ENCODE measurements at regions not wholly inside any gene's neighbourhood (a gene's known extent, or its start where the extent isn't known, plus 50 kb on each side); places are given as distances from the start of the nearest gene placed in this dataset.

DNA sequence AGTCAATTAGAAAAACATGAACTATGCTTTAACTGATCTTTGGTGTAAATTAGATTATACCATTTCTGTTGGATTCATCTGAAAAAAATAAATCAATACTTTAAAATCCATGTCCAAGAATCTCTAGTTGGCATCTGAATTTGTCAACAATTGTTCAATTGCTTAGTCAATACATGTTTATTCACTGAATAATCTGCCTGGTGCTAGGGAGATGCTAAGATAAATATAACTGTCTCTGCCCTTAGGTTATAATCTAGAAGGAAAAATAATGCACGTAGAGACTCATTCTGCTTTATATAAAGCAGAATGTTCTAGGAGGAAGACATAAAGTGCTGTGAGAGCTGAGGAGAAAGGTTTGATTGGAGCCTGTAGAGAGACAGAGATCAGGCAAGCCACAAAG is 537.2 kb upstream of the IL12A start:
- TF ChIP-seq POLR2A (IDR thresholded peaks at IDR 0.05): no peak
- TF ChIP-seq, protein P1, sequence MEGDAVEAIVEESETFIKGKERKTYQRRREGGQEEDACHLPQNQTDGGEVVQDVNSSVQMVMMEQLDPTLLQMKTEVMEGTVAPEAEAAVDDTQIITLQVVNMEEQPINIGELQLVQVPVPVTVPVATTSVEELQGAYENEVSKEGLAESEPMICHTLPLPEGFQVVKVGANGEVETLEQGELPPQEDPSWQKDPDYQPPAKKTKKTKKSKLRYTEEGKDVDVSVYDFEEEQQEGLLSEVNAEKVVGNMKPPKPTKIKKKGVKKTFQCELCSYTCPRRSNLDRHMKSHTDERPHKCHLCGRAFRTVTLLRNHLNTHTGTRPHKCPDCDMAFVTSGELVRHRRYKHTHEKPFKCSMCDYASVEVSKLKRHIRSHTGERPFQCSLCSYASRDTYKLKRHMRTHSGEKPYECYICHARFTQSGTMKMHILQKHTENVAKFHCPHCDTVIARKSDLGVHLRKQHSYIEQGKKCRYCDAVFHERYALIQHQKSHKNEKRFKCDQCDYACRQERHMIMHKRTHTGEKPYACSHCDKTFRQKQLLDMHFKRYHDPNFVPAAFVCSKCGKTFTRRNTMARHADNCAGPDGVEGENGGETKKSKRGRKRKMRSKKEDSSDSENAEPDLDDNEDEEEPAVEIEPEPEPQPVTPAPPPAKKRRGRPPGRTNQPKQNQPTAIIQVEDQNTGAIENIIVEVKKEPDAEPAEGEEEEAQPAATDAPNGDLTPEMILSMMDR (IDR thresholded peaks at IDR 0.05): no peak
- Histone ChIP-seq H3K27me3 (no peaks in the 10 kb centered on the region), H3K4me3 (no peak overlapping the region), H3K4me1 (replicated peaks in 1 of 2) (no peaks in the 10 kb centered on the region), H3K27ac (no peak overlapping the region), H3K9me3 (replicated peaks in 1 of 3) (no peaks in the 10 kb centered on the region), H3K36me3 (replicated peaks in 1 of 2) (no peaks in the 10 kb centered on the region)
- no peak for DNase-seq
- 46 to 71% (median 61%) methylated on average over 1 of the region's 1 CpG for WGBS, 4 donors
- intact Hi-C loops (cut with DNase I): no loop called here

DNA sequence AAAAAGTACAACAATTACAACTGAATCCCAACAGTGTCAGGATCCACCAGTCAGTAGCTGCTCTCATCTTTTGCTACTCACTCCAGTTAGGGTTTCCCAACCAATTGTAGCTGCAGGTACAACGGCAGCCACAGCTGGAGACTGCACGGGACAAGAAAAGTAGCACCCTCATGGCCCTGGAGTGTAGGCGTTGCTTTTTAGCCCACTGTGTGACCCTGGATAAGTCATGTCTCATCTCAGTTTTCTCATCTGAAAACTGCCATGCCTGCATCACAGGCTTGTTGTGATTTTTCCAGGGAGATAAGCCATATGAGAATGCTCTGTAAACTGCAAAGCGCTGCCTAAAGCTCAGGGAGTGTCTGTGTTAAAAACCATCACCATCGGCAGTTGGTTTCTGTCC is 535.6 kb upstream of the IL12A start:
- H3K36me3 ChIP-seq (replicated peaks in 1 of 2): no peaks in the 10 kb centered on the region
- H3K27ac ChIP-seq: no peak overlapping the region
- WGBS, 4 donors: 64 to 87% (median 73%) methylated on average over 5 of the region's 5 CpGs
- intact Hi-C loops (cut with DNase I): no loop called here
- H3K4me1 ChIP-seq (replicated peaks in 1 of 2): no peaks in the 10 kb centered on the region
- H3K27me3 ChIP-seq: no peaks in the 10 kb centered on the region
- H3K4me3 ChIP-seq: no peak overlapping the region
- no peak for DNase-seq
- TF ChIP-seq, protein P1 (IDR thresholded peaks at IDR 0.05): no peak
- TF ChIP-seq POLR2A (IDR thresholded peaks at IDR 0.05): no peak
- H3K9me3 ChIP-seq (replicated peaks in 1 of 3): no peaks in the 10 kb centered on the region

DNA sequence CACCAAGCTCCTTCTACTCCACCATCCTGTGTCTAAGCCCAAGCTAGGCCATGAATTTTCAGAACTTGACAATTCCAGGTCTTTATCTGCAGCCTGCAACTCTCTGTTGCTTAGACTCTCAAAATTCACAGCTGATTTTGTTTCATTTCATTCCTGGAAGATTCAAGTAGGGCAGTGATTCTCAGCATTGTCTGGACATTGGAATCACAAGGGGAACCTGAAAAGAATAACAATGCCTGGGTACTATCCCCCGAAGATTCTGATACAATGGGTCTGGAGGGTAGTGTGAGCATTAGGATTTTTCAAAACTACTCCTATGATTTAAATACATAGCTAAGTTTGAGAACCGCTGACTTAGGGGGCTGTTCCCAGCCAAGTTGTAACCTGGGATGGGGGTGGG is 534.7 kb upstream of the IL12A start:
- DNase-seq: no peak
- H3K27ac ChIP-seq: no peak overlapping the region
- H3K4me1 ChIP-seq (replicated peaks in 1 of 2): no peaks in the 10 kb centered on the region
- TF ChIP-seq, protein P1 (IDR thresholded peaks at IDR 0.05): no peak
- no peak for TF ChIP-seq POLR2A (IDR thresholded peaks at IDR 0.05)
- intact Hi-C loops (cut with DNase I): no loop called here
- no peak overlapping the region for H3K4me3 ChIP-seq
- no peaks in the 10 kb centered on the region for H3K9me3 ChIP-seq (replicated peaks in 1 of 3)
- no peaks in the 10 kb centered on the region for H3K27me3 ChIP-seq
- H3K36me3 ChIP-seq (replicated peaks in 1 of 2): no peaks in the 10 kb centered on the region
- 55 to 81% (median 66%) methylated on average over 2 of the region's 2 CpGs for WGBS, 4 donors

DNA sequence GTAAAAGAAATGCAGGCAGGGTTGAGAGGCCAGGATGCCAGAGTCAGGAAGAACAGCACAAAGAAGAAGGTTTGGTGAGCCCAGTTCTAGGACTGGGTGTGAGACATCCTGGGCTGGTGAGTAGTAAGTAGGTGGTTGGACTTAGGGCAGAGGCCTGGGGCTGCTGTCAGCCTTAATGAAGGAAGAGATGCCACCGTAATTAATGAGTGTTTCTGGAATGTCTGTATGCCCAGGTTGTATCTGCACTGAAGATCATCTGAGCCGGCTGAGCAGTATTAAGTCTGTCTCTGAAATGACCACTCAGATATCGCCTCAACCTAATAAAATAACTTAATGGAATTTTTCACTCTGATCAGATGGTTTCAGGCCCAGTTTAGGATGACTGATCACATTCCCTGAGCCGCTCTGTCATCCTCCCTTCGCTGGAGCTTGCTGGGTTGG is 532.9 kb upstream of the IL12A start:
- WGBS, 4 donors: 78 to 95% (median 87%) methylated on average over 5 of the region's 5 CpGs
- no peaks in the 10 kb centered on the region for H3K27me3 ChIP-seq
- no peaks in the 10 kb centered on the region for H3K4me1 ChIP-seq (replicated peaks in 1 of 2)
- no peak overlapping the region for H3K4me3 ChIP-seq
- no peak for TF ChIP-seq POLR2A (IDR thresholded peaks at IDR 0.05)
- TF ChIP-seq, protein P1 (IDR thresholded peaks at IDR 0.05): no peak
- H3K27ac ChIP-seq: no peak overlapping the region
- DNase-seq: no peak
- H3K36me3 ChIP-seq (replicated peaks in 1 of 2): no peaks in the 10 kb centered on the region
- intact Hi-C loops (cut with DNase I): no loop called here
- no peaks in the 10 kb centered on the region for H3K9me3 ChIP-seq (replicated peaks in 1 of 3)

Data from adrenal gland (tissue), 9 donors.